D341Med (cell line): ENCODE measurements at regions not wholly inside any gene's neighbourhood (a gene's known extent, or its start where the extent isn't known, plus 50 kb on each side); places are given as distances from the start of the nearest gene placed in this dataset.
"Not testable (repeated sequence)": the region's sequence is repeated elsewhere in the genome, so short reads cannot be mapped to it uniquely, and the experiment has no call there.

Experiments used
- DNase-seq: peaks from one replicate; pipeline ENCODE4 v3.0.0; 2012; ENCODE audit warnings: low spot score

DNA sequence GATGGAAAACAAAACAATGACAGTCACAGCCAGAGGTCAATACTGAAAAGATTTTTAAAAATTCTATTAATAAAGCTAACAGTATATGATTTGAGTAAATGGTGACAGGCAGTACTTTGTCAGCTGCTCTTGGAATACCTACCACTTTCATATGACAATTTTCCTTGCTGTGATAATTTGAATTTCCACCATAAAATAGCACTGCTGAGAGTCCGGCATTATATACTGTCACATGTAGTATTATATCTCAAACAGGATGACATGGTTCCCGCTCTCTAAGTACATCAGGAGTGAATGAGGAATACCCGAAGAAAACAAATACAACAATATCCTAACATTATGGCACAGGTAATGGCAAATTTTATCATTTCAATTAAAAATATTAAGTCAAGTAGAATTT is 146.8 kb upstream of the TMPRSS15 start:
- no peak for DNase-seq

DNA sequence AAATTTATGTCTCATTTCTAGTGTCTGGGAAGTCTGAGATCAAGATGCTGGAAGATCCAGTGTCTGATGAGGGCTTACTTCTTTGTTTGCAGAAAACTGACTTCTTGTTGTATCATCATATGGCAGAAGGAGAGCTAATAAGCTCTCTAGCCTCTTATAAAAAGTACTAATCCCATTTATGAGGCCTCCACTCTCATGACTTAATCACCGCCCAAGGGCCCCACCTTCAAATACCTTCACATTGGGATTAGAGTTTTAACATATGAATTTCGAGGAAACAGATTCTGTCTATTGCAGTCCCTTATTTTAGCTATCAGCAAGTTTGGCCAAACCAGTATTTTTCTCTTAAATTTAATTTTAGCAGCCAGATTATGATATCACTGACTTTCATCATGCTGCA is 150.2 kb upstream of the TMPRSS15 start:
- DNase-seq = no peak

DNA sequence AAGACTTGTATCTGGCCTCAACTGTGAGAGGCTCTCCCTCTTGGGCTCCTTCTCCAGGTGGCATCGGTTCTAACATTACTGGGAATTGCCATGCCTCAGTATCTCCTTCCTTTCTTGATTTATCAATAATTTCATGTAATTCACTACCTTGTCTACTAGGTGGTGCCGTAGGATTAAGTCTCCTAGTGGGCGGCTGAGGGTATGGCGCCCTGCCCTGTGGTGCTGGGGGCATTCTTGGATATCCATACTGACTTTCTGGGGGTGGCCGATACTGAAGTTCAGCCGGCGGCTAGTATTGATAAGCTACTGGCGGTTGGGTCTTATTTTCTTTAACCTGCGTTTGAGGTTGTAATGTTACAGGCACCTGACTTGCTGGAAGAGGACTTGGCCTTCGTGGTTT is 164.2 kb upstream of the TMPRSS15 start:
- not testable (repeated sequence) for DNase-seq

DNA sequence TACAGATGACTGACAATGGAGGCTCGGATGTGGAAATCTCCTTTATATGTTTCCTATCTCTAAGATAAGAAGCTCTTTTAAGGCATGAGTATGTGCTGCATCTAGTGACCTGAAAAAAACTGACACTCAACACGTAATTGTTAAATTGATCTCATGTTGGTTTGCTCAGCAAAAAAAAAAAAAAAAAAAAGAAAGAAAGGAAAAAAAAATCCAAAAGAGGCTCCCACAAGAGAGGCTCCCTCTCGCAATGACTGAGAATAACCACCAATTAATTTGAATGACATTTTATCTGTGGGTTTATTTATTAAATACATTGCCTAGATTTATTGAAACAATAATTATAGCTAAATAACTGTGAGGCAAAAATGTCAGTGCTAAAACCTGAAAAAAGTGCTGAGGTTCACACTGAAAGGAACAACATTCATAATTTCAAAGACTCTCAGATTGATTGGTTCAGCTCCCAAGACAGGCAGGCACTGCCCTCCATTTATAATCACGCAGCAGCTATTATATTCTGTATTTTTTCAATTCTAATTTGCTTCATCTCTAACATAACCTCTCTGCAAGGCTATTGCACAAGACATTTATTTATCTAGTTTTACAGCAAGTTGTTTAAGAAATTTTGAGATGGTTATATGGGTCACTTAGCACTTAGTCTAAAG is 184.5 kb upstream of the TMPRSS15 start:
- DNase-seq = no peak

GRCh38 chr21:18601146-18601545 is 197.6 kb upstream of the TMPRSS15 start:
- no peak for DNase-seq

DNA sequence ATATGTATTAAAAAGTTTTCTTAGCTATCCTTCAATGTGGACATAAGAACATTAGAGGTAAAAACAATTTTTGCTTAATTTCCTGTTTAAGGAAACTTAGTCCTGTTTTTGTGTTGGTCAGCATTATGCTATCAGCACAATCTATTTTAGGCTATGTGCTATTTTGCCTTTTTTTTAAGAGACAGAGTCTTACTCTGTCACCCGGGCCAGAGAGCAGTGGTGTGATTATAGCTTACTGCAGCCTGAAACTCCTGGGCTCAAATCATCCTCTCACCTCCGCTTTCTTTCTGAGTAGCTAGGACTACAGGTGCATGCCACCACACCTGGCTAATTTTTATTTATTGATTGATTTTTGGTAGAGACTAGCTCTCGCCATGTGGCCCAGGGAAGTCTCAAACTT is 199.1 kb upstream of the TMPRSS15 start:
- DNase-seq = no peak

- DNase-seq = no peak
These were observed 199.7 kb upstream of the TMPRSS15 start for GRCh38 chr21:18603261-18603660.

DNA sequence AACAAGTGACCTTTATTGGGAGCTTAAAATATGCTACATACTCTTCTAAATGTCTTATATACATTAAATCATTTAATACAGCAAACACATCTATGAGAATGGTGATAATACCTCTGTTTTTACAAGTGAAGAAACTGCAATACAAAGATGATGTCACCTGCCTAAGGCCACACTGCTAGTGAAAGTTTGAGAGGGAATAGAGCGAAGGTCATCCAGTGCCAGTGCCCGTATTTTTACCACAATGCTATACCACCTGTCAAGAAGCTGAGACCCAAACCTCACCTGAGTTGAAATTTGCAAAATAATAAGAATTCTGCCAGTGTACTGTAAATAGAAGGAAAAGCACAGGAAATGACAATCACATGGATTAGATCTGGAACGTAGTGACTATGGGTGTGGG is 200.4 kb upstream of the TMPRSS15 start:
- no peak for DNase-seq

DNA sequence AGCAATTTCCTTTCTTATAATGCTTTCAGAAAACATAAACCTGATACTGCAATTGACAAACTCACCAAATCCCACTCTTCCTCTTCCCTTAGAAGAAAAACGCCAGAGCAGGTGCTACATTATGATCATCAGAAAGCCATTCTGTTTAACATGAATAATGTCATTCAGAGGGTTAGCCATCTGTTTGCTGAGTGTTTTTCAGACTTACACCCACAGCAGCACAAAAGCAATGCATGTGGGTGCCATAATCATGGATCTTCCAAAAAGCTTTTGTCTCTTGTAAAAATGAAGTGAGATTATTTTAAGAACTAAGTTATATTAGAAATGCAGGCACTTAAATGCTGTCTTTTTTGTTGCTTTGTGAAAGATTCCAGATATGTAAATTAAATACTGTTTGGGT is 204.6 kb upstream of the TMPRSS15 start:
- DNase-seq = no peak

GRCh38 chr21:18614303-18614702 is 210.7 kb upstream of the TMPRSS15 start:
- DNase-seq = no peak

DNA sequence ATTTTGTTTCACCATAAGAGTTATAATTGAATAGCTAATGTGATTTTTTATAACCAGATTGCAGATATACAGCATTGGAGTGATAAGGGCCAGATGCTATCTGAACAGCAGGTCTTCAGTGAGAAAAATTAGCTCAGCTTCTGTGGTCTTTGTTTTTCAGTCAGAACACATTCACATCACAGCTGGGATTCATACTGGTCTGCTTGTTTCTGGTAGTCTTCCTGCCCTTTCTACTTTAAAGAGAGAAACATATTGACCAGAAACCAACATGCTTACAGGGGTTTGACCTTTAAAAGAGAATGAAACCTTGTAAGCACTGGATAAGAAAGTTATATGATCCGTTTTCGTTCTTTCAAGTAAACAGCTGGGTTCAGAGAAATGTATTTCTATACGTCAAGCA is 213.7 kb upstream of the TMPRSS15 start:
- no peak for DNase-seq

DNA sequence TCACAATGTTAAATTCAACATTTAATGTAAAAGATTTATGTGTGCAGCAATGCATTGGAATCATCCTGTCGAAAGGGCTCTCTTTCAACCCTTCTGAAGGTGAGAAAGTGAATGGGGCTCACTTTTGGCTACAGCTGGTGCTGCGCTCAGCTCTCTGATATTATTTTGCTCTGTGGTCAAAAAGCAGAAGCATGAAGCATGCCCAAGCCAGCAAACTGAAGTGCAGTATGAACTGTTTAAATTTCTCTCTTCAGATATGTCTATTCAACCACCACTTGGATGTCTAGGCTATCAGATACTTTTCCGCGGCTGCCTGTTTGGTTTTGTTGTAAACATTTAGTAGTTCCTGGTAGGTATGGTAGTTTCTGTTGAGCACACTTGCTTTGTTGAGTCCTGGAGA is 216.9 kb upstream of the TMPRSS15 start:
- no peak for DNase-seq

DNA sequence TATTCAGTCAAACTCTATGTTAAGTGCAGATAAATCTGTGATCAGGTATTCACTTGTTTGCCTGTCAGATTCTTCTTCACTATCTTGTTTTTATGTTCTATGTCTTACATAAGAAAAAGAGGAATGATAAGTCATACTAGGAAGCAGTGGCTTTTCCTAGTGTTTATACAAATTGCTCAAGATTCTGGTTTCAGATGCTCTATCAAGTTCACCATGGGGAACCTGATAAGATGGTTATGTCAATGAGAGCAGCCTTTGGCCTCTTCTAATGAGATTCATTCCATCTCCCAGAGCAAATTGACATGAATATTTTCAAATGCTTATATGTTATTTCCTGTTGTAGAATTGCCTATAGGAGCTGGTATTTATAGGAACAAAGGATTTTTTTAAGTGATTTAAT is 218.8 kb upstream of the TMPRSS15 start:
- no peak for DNase-seq

DNA sequence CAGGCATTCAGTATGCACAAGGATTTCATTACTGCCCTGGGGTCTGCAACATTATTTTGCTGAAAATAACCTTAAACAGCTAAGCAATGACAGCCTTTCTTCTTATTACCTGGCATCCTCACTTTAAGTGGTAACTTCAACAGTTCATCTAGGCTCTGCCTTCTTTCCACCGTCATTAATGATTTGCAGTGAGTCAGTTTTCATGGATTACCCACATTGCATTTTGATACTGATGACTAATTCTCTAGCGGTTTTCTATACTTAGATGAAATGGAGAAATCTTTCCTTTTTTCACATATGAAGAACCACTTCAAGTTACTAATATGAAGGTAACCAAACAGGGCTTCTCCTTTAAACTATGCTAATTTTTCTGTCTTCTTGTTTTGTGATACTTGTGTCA is 226.9 kb upstream of the TMPRSS15 start:
- no peak for DNase-seq

GRCh38 chr21:18636897-18637296 is 233.3 kb upstream of the TMPRSS15 start:
- no peak for DNase-seq

DNA sequence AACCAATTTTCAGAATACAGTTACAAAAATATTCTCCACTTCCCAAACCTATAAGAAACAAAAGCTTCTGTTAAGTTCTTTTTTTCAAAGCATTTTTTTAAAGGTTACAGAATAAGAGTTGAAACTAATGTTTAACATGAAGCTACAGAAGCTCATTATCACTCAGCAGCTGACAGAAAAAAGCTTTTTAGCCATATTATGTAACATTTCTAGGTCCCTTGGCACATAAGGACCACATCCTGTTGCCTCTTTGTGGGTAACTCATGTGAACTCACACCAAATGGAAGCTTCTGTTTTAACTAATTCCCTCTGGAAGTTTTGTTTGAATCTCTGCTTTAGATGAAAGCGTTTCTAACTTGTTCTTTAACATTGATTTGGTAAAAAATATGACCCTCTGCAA is 242.5 kb upstream of the TMPRSS15 start:
- DNase-seq = no peak

DNA sequence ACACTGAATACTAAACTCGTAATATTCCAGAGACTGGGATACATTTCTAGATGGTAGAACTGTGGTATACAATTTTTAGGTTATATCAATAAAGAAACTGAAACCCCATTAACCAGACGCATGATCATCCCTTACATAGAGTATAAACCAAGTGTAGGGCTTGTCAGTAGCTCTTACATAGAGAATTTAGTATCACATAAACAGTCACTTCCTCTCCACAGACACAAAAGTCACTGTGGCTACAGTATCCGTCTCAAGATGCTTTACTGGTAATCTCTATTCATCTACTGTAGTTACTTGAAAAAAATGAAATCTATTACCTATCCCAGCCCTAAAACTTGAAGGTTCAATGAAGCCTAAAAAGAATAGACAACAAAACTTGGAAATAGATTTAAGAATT is 252.3 kb upstream of the TMPRSS15 start:
- DNase-seq = no peak

DNA sequence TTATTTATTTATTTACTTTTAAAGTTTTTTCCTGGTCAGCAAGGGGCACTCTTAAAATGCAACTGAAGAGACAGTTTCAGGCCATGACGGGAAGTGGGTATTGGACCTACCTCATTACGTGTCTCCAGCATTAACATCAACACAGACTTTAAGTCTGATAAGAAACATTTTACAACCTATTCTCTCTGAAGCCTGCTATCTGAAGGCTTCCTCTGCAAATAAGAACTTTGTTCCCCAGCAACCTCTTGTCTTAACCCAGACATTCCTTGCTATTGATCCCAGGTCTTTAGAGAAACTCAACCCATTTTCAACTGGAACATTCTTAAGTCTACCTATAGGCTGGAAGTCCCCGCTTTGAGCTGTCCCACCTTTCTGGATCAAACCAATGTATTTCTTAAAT is 258.3 kb upstream of the TMPRSS15 start:
- no peak for DNase-seq

GRCh38 chr21:18663663-18664062 is 260.1 kb upstream of the TMPRSS15 start:
- DNase-seq = no peak

- DNase-seq = no peak
These were observed 263.1 kb upstream of the TMPRSS15 start for GRCh38 chr21:18666725-18667124.

DNA sequence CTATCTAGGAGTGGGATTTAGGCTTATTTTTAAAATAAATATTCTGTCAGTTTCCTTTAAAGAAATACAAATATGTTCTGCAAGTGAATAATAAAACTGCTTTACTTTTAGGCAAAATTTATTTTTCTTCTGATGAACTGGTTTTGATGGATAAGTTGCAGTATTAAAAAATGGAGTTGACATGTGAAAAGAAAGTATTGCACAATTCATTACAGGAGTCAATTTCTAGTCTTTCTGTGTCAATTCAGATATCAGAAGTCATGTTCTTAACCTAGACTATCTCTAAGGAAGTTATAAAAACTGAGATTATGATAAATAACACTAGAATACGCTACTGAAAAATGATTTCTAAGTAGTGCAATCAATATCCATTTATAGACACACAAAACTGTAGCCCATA is 270.2 kb upstream of the TMPRSS15 start:
- DNase-seq = no peak

DNA sequence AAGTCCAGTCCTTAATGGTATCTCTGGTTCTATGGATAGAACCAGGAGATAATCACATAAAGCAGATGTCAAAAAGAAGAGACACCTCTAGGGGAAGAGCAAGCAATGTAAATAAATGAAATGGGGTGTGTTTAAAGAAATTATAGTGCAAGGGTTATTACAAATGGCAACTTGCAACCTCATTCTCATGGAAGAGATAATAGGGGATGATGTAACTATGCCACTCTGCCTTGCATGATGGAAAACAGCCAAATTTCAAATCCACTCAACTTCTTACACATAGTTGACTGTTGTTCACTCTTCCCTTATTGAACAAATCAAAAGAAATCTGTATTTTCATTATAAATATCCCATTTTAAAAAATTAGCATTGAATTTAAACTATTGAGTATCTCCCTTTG is 274.0 kb upstream of the TMPRSS15 start:
- DNase-seq = no peak

DNA sequence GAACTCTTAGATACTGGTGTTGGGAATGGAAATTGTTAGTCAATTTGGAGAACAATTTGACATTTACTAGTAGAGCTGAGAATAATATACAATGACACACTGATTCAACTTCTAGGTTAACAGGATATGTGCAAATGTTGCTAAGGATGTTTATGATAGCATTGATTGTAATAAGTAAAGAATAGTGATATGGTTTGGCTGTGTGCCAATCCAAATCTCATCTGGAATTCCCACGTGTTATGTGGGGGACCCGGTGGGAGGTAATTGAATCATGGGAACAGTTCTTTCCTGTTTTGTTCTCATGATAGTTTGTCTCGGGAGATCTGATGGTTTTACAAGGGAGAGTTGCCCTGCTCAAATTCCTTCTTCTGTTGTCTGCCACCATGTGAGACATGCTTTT is 302.4 kb upstream of the TMPRSS15 start:
- no peak for DNase-seq

DNA sequence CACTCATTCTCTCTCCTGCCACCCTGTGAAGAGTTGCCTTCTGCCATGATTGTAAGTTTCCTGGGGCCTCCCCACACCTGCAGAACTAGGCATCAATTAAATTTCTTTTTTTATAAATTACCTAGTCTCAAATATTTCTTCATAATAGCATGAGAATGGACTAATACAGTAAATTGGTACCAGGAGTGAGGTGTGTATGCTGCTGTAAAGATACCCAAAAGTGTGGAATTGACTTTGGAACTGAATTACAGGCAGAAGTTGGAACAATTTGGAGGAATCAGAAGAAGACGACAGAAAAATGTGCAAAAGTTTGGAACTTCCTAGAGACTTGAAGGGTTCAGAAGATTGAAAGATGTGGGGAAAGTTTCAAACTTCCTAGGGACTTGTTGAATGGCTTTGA is 308.1 kb upstream of the TMPRSS15 start:
- no peak for DNase-seq

DNA sequence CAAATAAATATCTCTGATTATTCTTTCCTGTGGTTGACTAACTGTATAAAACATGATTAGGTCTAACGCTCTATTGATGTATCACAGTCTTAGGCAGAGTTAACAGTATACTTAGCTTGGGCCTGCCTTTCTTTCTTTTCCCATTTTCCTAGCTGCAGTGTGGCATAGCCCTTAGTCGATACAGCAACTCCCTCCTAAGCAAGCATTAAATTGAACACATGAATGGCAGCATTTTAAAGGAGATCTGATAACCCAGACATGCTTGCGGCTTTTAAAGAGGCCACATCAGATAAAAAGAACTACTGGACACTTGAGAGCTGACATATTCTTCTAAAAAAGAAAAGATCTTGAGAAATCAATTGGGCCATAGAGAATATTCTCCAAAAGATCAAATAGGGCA is 312.0 kb upstream of the TMPRSS15 start:
- DNase-seq = no peak
